K562 (cell line): ENCODE measurements at regions not wholly inside any gene's neighbourhood (a gene's known extent, or its start where the extent isn't known, plus 50 kb on each side); places are given as distances from the start of the nearest gene placed in this dataset.

Experiments
- ATAC-seq: fragments of 200-7000 bp; cut with Tn5 transposase; 3 replicates; pipeline ENCODE4 v1.9.1; 2020; ENCODE audit warnings: moderate library complexity
- BruUV-seq: library from RNA; stranded (reverse); fragments of 400-500 nt; replicated peaks from 2 replicates; lab custom pipeline; 2021; lab: Mats Ljungman, UMichigan
- CTCF ChIA-PET: fragments of 300-600 bp; formaldehyde crosslinking; extraction: SDS; loops from one replicate; lab custom pipeline; 2021; ENCODE audit warnings: low intra/inter-chr PET ratio; lab: Yijun Ruan, JAX
- POLR2A ChIA-PET: fragments of 300-600, 350-650 bp; sonication (Branson Sonifier 250); formaldehyde crosslinking; extraction: SDS; loops from one replicate; lab custom pipeline; 2021; ENCODE audit warnings: antibody characterized with exemption, inconsistent platforms; lab: Yijun Ruan, JAX
- DNase-seq, 4 experiments: peaks; one replicate each; pipeline versions ENCODE4 v3.0.0 to v3.0.0-alpha.2; 2011 to 2018; ENCODE audit warnings: low spot score in 3 of 4, mixed read lengths in 3 of 4; ENCODE audit errors: extremely low read depth in 1 of 4
- FAIRE-seq: peaks from 2 replicates; lab custom pipeline; 2011; peaks lifted over from hg19 to GRCh38; lab: Jason Lieb, UNC
- H2AFZ ChIP-seq: 2 replicates; pipeline ENCODE4 v1.6.0; 2011; ENCODE audit warnings: low read depth, low read length, control low read depth, inconsistent platforms
- H3K27ac ChIP-seq: fragments of 200-600 bp; 3 replicates; pipeline ENCODE4 v1.8.0; 2011; ENCODE audit warnings: low read depth, mild to moderate bottlenecking, control low read depth, inconsistent platforms, low read length, moderate library complexity, mixed read lengths; ENCODE audit errors: extremely low read depth
- H3K27me3 ChIP-seq, 2 experiments: fragments of 300-600 bp in 1 of 2; 2 replicates in 1 of 2; 3 replicates in 1 of 2; pipeline versions ENCODE4 v1.6.0 to v1.8.0; 2011; ENCODE audit warnings: inconsistent platforms in 2 of 2, low read length in 2 of 2, mild to moderate bottlenecking in 1 of 2, mixed read lengths in 1 of 2, moderate library complexity in 1 of 2; ENCODE audit not compliant: control insufficient read depth in 2 of 2, insufficient read depth in 2 of 2
- H3K36me3 ChIP-seq: fragments of 300-600 bp; 3 replicates; pipeline ENCODE4 v1.8.0; 2011; ENCODE audit warnings: mild to moderate bottlenecking, low read length, inconsistent platforms; ENCODE audit not compliant: control insufficient read depth, insufficient read depth
- H3K4me1 ChIP-seq, 2 experiments: fragments of 200-600 bp in 1 of 2; replicated peaks in 1 of 2; 2 replicates in 1 of 2; 3 replicates in 1 of 2; pipeline versions ENCODE4 v1.5.1 to v1.8.0; 2011; ENCODE audit warnings: inconsistent platforms in 2 of 2, low read length in 2 of 2, mild to moderate bottlenecking in 1 of 2, mixed read lengths in 1 of 2, moderate library complexity in 1 of 2; ENCODE audit not compliant: control insufficient read depth in 2 of 2, insufficient read depth in 2 of 2
- H3K4me2 ChIP-seq: 2 replicates; pipeline ENCODE4 v1.6.1; 2011; ENCODE audit warnings: low read length, control low read depth, inconsistent platforms, mixed read lengths; ENCODE audit not compliant: insufficient read depth
- H3K4me3 ChIP-seq: fragments of 200-600 bp; sonication (generic), shearing (Covaris generic); 2 replicates; pipeline ENCODE4 v1.5.1; 2016; ENCODE audit warnings: control low read depth, inconsistent platforms
- H3K79me2 ChIP-seq: fragments of 200-600 bp; 3 replicates; pipeline ENCODE4 v1.8.0; 2011; ENCODE audit warnings: low read length, inconsistent platforms; ENCODE audit not compliant: control insufficient read depth, insufficient read depth
- H3K9ac ChIP-seq, 2 experiments: 2 replicates each; pipeline versions ENCODE4 v1.6.0 to v1.6.1; 2011; ENCODE audit warnings: low read depth in 2 of 2, low read length in 2 of 2, control low read depth in 1 of 2, inconsistent platforms in 1 of 2, mild to moderate bottlenecking in 1 of 2, mixed read lengths in 1 of 2; ENCODE audit not compliant: insufficient read depth in 1 of 2
- H3K9me1 ChIP-seq: one replicate; pipeline ENCODE4 v1.6.0; 2011; ENCODE audit warnings: inconsistent platforms, mild to moderate bottlenecking, low read length, moderate library complexity; ENCODE audit not compliant: control insufficient read depth, insufficient read depth
- H3K9me3 ChIP-seq: replicated peaks from 2 replicates; pipeline ENCODE4 v1.5.1; 2011; ENCODE audit warnings: low read depth, low read length, inconsistent platforms; ENCODE audit not compliant: control insufficient read depth, insufficient read depth
- H4K20me1 ChIP-seq: replicated peaks from 2 replicates; pipeline ENCODE4 v1.6.1; 2011; ENCODE audit warnings: low read length, inconsistent platforms, mixed read lengths; ENCODE audit not compliant: control insufficient read depth, insufficient read depth
- ARHGAP35 ChIP-seq: fragments of 450-650 bp; IDR thresholded peaks from 2 replicates; pipeline ENCODE4 v1.6.1; 2018; ENCODE audit not compliant: partially characterized antibody
- ESRRB ChIP-seq: fragments of 250-450 bp; sonication (Bioruptor Pico); IDR thresholded peaks from 2 replicates; pipeline ENCODE4 v1.5.0; 2020; ENCODE audit warnings: mild to moderate bottlenecking, moderate library complexity, borderline replicate concordance
- HMBOX1 ChIP-seq: sonication (generic); IDR thresholded peaks from 2 replicates; pipeline ENCODE4 v1.6.1; 2016
- MCM3 ChIP-seq: fragments of 450-650 bp; IDR thresholded peaks from 2 replicates; pipeline ENCODE4 v1.6.1; 2016
- MTA3 ChIP-seq: fragments of 450-650 bp; formaldehyde crosslinking; IDR thresholded peaks from 2 replicates; pipeline ENCODE4 v1.6.1; 2017; ENCODE audit warnings: mild to moderate bottlenecking, borderline replicate concordance
- NEUROD1 ChIP-seq: fragments of 150-350 bp; IDR thresholded peaks from 2 replicates; pipeline ENCODE4 v1.6.1; 2014; ENCODE audit warnings: borderline replicate concordance, low read length, low read depth; ENCODE audit not compliant: partially characterized antibody
- NFXL1 ChIP-seq: fragments of 450-650 bp; formaldehyde crosslinking; IDR thresholded peaks from 2 replicates; pipeline ENCODE4 v1.4.0; 2021; ENCODE audit warnings: mild to moderate bottlenecking
- PREB ChIP-seq: sonication (generic); formaldehyde crosslinking; IDR thresholded peaks from 2 replicates; pipeline ENCODE4 v1.8.1; 2023; ENCODE audit warnings: mild to moderate bottlenecking, missing genetic modification reagents
- RBM39 ChIP-seq: fragments of 200-400 bp; formaldehyde crosslinking; optimal IDR thresholded peaks from 2 replicates; pipeline ENCODE3; 2018; ENCODE audit warnings: low read depth, low read length
- SREBF2 ChIP-seq: sonication (generic); formaldehyde crosslinking; IDR thresholded peaks from 2 replicates; pipeline ENCODE4 v1.4.0; 2020; ENCODE audit warnings: mild to moderate bottlenecking, missing genetic modification reagents
- TRIM25 ChIP-seq: fragments of 450-650 bp; IDR thresholded peaks from 2 replicates; pipeline ENCODE4 v1.7.0; 2016; ENCODE audit warnings: borderline replicate concordance
- WGBS: fragments of 100-300 bp; shearing (Covaris generic); methylation state at CpG from one replicate; pipeline ENCODE4 v1.1.6; 2016; ENCODE audit warnings: low coverage, mixed read lengths; ENCODE audit not compliant: insufficient coverage; ENCODE audit errors: missing lambda C conversion rate; 5-methylcytosine and 5-hydroxymethylcytosine counted together
- in situ Hi-C: fragments of 300-500 bp; cut with MboI; formaldehyde crosslinking; loops from 4 replicates; pipeline ENCODE4 v1.15.0; 2018; ENCODE audit warnings: inconsistent platforms, mixed read lengths
- intact Hi-C: fragments of 100-400 bp; cut with micrococcal nuclease; formaldehyde crosslinking; loops from 2 replicates; pipeline ENCODE4 v1.14.2; 2022

GRCh38 chr15:31248951-31249350 is 77.7 kb upstream of the KLF13 start (continued):
- TF ChIP-seq HMBOX1 (no peak), MCM3 (no peak)

- POLR2A ChIA-PET, result no interaction called here
- TF ChIP-seq NEUROD1, result no peak
- TF ChIP-seq NFXL1 (CRISPR knock-in tag), result no peak
- no peak for TF ChIP-seq TRIM25
- TF ChIP-seq PREB (CRISPR knock-in tag), result no peak
- TF ChIP-seq ARHGAP35, result no peak
- TF ChIP-seq ESRRB (CRISPR knock-in tag), result no peak
- no peak for TF ChIP-seq SREBF2 (CRISPR knock-in tag)
- no peak for TF ChIP-seq MTA3
- no peak for TF ChIP-seq RBM39
- under 1% methylated on average over 9 of the region's 9 CpGs for WGBS
- H3K4me1 ChIP-seq, result no peaks in the 10 kb centered on the region
- no peak overlapping the region for H3K4me2 ChIP-seq
- no peaks in the 10 kb centered on the region for H3K9me3 ChIP-seq
- H3K9ac ChIP-seq, result no peak overlapping the region
- no peak overlapping the region for H3K27ac ChIP-seq
- no peak for ATAC-seq
- no peak for DNase-seq
- peaks cover 10 to 58% of the 10 kb centered on the region in 2 experiments for H3K27me3 ChIP-seq
- no peak for FAIRE-seq
- no peak overlapping the region for H3K4me3 ChIP-seq
- BruUV-seq, result no TSS peak
- peaks cover 7% of the 10 kb centered on the region; the same call in 1 of the 2 replicates for H4K20me1 ChIP-seq
- no peaks in the 10 kb centered on the region for H3K79me2 ChIP-seq
- H3K36me3 ChIP-seq, result no peaks in the 10 kb centered on the region
- in situ Hi-C loops (no loop called here), intact Hi-C loops (no loop called here)
- peaks cover 3% of the 10 kb centered on the region for H3K9me1 ChIP-seq
- no peak overlapping the region for H2AFZ ChIP-seq
- CTCF ChIA-PET, result no interaction called here
Observed at GRCh38 chr15:31250033-31250432, 76.6 kb upstream of the KLF13 start.
